GM12873 (cell line): ENCODE measurements at regions not wholly inside any gene's neighbourhood (a gene's known extent, or its start where the extent isn't known, plus 50 kb on each side); places are given as distances from the start of the nearest gene placed in this dataset.

Experiments used
- CTCF ChIP-seq: IDR thresholded peaks from 2 replicates; pipeline ENCODE4 v1.5.1; 2012; ENCODE audit warnings: low read depth, mild to moderate bottlenecking, moderate library complexity, low read length, control low read depth; ENCODE audit not compliant: insufficient read depth; ENCODE audit errors: missing control alignments

GRCh38 chr19:28736528-28736927, 476.4 kb downstream of the UQCRFS1 start:
- no peak for TF ChIP-seq CTCF

GRCh38 chr19:28731577-28731976, 481.4 kb downstream of the UQCRFS1 start:
- no peak for TF ChIP-seq CTCF

- TF ChIP-seq CTCF, result no peak
Measured at GRCh38 chr19:28730791-28731512, 482.0 kb downstream of the UQCRFS1 start.

- TF ChIP-seq CTCF, result peak; percentile 57
Measured at GRCh38 chr19:28727480-28728159, 485.3 kb downstream of the UQCRFS1 start.

- TF ChIP-seq CTCF, result no peak
Measured at GRCh38 chr19:28726533-28727479, 486.1 kb downstream of the UQCRFS1 start.

- no peak for TF ChIP-seq CTCF
Measured at GRCh38 chr19:28718909-28719308, 494.0 kb downstream of the UQCRFS1 start.

GRCh38 chr19:28715157-28715556, 497.8 kb downstream of the UQCRFS1 start:
- no peak for TF ChIP-seq CTCF
